Panc1 (cell line): ENCODE measurements at regions not wholly inside any gene's neighbourhood (a gene's known extent, or its start where the extent isn't known, plus 50 kb on each side); places are given as distances from the start of the nearest gene placed in this dataset.

ENCODE experiments used
- ATAC-seq: fragments of 200-7000 bp; cut with Tn5 transposase; 2 replicates; pipeline ENCODE4 v1.9.1; 2020; ENCODE audit warnings: mild to moderate bottlenecking, moderate library complexity
- BruUV-seq: library from RNA; stranded (reverse); fragments of 400-500 nt; replicated peaks from 2 replicates; lab custom pipeline; 2021; lab: Mats Ljungman, UMichigan
- CTCF ChIA-PET: fragments of 300-600 bp; sonication (Branson Sonifier 250); formaldehyde crosslinking; loops from one replicate; lab custom pipeline; 2022; ENCODE audit warnings: antibody characterized with exemption; lab: Charles Lee
- POLR2A ChIA-PET: fragments of 300-600 bp; sonication (Branson Sonifier 250); formaldehyde crosslinking; loops from one replicate; lab custom pipeline; 2022; ENCODE audit warnings: antibody characterized with exemption; lab: Charles Lee
- DNase-seq: peaks from one replicate; pipeline ENCODE4 v3.0.0-alpha.2; 2010; ENCODE audit warnings: low read depth, low spot score
- H3K27ac ChIP-seq: 2 replicates; pipeline ENCODE4 v1.5.1; 2011; ENCODE audit warnings: mild to moderate bottlenecking, low read length, inconsistent platforms
- H3K27me3 ChIP-seq: fragments of 200-500 bp; sonication (Bioruptor generic); 2 replicates; pipeline ENCODE4 v1.6.0; 2014; ENCODE audit warnings: low read length, inconsistent platforms; ENCODE audit not compliant: control insufficient read depth, insufficient read depth
- H3K36me3 ChIP-seq: fragments of 200-500 bp; sonication (Bioruptor generic); 2 replicates; pipeline ENCODE4 v1.5.1; 2014; ENCODE audit warnings: inconsistent platforms, mild to moderate bottlenecking, low read length, moderate library complexity; ENCODE audit not compliant: control insufficient read depth, insufficient read depth
- H3K4me1 ChIP-seq: 2 replicates; pipeline ENCODE4 v1.5.1; 2011; ENCODE audit warnings: inconsistent platforms, mild to moderate bottlenecking, low read length, moderate library complexity; ENCODE audit not compliant: control insufficient read depth, insufficient read depth
- H3K4me3 ChIP-seq, 2 experiments: 2 replicates each; pipeline ENCODE4 v1.5.1; 2011 to 2012; ENCODE audit warnings: low read depth in 2 of 2, low read length in 2 of 2, mild to moderate bottlenecking in 2 of 2, inconsistent platforms in 1 of 2, moderate library complexity in 1 of 2
- H3K9me3 ChIP-seq: fragments of 200-500 bp; sonication (Bioruptor generic); 2 replicates; pipeline ENCODE4 v1.5.1; 2014; ENCODE audit warnings: low read depth, mild to moderate bottlenecking, inconsistent platforms, low read length, moderate library complexity; ENCODE audit not compliant: control insufficient read depth, insufficient read depth
- POLR2AphosphoS5 ChIP-seq: IDR thresholded peaks from 2 replicates; pipeline ENCODE4 v1.6.1; 2012; ENCODE audit warnings: mild to moderate bottlenecking, low read depth, low read length, moderate library complexity
- SIN3A ChIP-seq: IDR thresholded peaks from 2 replicates; pipeline ENCODE4 v1.6.1; 2012; ENCODE audit warnings: low read depth, mild to moderate bottlenecking, low read length, moderate library complexity, borderline replicate concordance; ENCODE audit not compliant: insufficient read depth
- TCF7L2 ChIP-seq: IDR thresholded peaks from 2 replicates; pipeline ENCODE4 v1.6.1; 2011; ENCODE audit warnings: mild to moderate bottlenecking, low read depth, low read length, inconsistent platforms
- in situ Hi-C: cut with HindIII; loops from 2 replicates; pipeline ENCODE4 v1.10.0; 2016; ENCODE audit warnings: low sequenced_read_pairs, low pct_unique_long_range_greater_than_20kb
- intact Hi-C: fragments of 100-400 bp; cut with micrococcal nuclease; formaldehyde crosslinking; loops from one replicate; pipeline ENCODE4 v1.10.0; 2022; ENCODE audit not compliant: unreplicated experiment
- TF ChIP-seq, protein P1 (sequence below), 2 experiments: IDR thresholded peaks; 2 replicates each; pipeline ENCODE4 v1.6.1; 2011 to 2012; ENCODE audit warnings: low read depth in 2 of 2, control low read depth in 1 of 2, low read length in 1 of 2, mild to moderate bottlenecking in 1 of 2, moderate library complexity in 1 of 2; ENCODE audit not compliant: insufficient read depth in 1 of 2
- TF ChIP-seq, protein P2 (sequence below): fragments of 450-650 bp; IDR thresholded peaks from 2 replicates; pipeline ENCODE4 v1.5.1; 2017; ENCODE audit warnings: mild to moderate bottlenecking

DNA sequence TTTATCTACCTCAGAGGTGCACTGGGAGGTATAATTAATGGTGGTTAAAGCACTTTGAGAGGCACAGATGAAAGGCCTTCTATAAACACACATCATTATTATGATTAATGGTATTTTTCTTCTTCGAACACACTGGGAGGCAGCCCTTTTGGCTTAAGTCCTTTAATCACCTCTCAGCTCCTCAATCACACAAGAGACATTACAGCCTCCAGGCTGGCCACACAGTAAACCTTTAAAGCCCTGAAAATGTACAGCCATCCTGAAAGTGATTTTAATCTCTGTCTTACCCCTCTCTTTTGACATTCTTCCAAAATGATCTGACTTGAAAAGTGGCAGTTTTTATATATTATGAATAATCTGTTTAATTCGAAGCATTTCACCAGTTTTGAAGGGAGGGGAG lies 54.3 kb upstream of the VSTM5 start:
- POLR2A ChIA-PET = no interaction called here
- H3K27me3 ChIP-seq = no peaks in the 10 kb centered on the region; the same call in 1 of the 2 replicates
- no peak for TF ChIP-seq TCF7L2
- no peak for TF ChIP-seq POLR2AphosphoS5
- TF ChIP-seq SIN3A = no peak
- TF ChIP-seq, protein P1, sequence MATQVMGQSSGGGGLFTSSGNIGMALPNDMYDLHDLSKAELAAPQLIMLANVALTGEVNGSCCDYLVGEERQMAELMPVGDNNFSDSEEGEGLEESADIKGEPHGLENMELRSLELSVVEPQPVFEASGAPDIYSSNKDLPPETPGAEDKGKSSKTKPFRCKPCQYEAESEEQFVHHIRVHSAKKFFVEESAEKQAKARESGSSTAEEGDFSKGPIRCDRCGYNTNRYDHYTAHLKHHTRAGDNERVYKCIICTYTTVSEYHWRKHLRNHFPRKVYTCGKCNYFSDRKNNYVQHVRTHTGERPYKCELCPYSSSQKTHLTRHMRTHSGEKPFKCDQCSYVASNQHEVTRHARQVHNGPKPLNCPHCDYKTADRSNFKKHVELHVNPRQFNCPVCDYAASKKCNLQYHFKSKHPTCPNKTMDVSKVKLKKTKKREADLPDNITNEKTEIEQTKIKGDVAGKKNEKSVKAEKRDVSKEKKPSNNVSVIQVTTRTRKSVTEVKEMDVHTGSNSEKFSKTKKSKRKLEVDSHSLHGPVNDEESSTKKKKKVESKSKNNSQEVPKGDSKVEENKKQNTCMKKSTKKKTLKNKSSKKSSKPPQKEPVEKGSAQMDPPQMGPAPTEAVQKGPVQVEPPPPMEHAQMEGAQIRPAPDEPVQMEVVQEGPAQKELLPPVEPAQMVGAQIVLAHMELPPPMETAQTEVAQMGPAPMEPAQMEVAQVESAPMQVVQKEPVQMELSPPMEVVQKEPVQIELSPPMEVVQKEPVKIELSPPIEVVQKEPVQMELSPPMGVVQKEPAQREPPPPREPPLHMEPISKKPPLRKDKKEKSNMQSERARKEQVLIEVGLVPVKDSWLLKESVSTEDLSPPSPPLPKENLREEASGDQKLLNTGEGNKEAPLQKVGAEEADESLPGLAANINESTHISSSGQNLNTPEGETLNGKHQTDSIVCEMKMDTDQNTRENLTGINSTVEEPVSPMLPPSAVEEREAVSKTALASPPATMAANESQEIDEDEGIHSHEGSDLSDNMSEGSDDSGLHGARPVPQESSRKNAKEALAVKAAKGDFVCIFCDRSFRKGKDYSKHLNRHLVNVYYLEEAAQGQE (IDR thresholded peaks at IDR 0.05; ENCODE audit: insufficient read depth in 1 of 2, low read depth in 2 of 2, low read length in 1 of 2) = no peak
- TF ChIP-seq, protein P2, sequence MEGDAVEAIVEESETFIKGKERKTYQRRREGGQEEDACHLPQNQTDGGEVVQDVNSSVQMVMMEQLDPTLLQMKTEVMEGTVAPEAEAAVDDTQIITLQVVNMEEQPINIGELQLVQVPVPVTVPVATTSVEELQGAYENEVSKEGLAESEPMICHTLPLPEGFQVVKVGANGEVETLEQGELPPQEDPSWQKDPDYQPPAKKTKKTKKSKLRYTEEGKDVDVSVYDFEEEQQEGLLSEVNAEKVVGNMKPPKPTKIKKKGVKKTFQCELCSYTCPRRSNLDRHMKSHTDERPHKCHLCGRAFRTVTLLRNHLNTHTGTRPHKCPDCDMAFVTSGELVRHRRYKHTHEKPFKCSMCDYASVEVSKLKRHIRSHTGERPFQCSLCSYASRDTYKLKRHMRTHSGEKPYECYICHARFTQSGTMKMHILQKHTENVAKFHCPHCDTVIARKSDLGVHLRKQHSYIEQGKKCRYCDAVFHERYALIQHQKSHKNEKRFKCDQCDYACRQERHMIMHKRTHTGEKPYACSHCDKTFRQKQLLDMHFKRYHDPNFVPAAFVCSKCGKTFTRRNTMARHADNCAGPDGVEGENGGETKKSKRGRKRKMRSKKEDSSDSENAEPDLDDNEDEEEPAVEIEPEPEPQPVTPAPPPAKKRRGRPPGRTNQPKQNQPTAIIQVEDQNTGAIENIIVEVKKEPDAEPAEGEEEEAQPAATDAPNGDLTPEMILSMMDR = no peak
- no peak overlapping the region for H3K4me3 ChIP-seq
- no peak overlapping the region for H3K27ac ChIP-seq
- BruUV-seq = no TSS peak
- intact Hi-C loops (no loop called here), in situ Hi-C loops (no loop called here)
- no peaks in the 10 kb centered on the region for H3K4me1 ChIP-seq
- no peaks in the 10 kb centered on the region for H3K9me3 ChIP-seq
- ATAC-seq (no peak), DNase-seq (no peak)
- no peaks in the 10 kb centered on the region for H3K36me3 ChIP-seq
- CTCF ChIA-PET = no interaction called here

DNA sequence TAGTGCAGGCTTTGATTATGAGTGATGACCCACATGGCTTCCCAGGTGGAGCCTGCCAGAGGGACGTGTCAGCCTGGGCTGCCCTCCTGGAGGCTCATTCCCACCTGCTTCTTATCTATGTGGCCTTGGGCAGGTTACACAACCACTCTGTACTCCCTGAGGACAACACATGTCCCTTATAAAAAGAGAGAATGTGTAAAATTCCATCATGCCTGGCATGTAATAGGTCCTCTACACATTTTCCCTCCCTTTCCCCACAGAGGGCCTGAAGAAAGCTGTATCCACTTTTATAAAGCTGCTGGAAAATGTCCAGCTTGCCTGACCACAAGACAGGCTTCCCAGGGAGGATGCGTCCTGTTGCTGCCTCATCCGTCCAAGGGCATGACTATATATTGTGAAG lies 55.0 kb upstream of the VSTM5 start:
- Histone ChIP-seq H3K9me3 (no peaks in the 10 kb centered on the region), H3K27me3 (no peaks in the 10 kb centered on the region; the same call in 1 of the 2 replicates), H3K27ac (no peak overlapping the region), H3K4me1 (no peaks in the 10 kb centered on the region), H3K4me3 (no peak overlapping the region), H3K36me3 (no peaks in the 10 kb centered on the region)
- ATAC-seq (no peak), DNase-seq (no peak)
- POLR2A ChIA-PET = no interaction called here
- in situ Hi-C loops (no loop called here), intact Hi-C loops (no loop called here)
- CTCF ChIA-PET = interaction anchor here (0.6 kb wide), 1 partner anchor 10 kb away, joined by 3 read pairs; no protein-coding TSS in a partner anchor
- no peak for TF ChIP-seq SIN3A
- TF ChIP-seq, protein P2 = no peak
- TF ChIP-seq, protein P1 (IDR thresholded peaks at IDR 0.05; ENCODE audit: insufficient read depth in 1 of 2, low read depth in 2 of 2, low read length in 1 of 2) = no peak
- no peak for TF ChIP-seq POLR2AphosphoS5
- TF ChIP-seq TCF7L2 = no peak
- no TSS peak for BruUV-seq
